22Rv1 (cell line): ENCODE measurements at regions not wholly inside any gene's neighbourhood (a gene's known extent, or its start where the extent isn't known, plus 50 kb on each side); places are given as distances from the start of the nearest gene placed in this dataset.

Experiments
- ZFX ChIP-seq: fragments of 450-650 bp; IDR thresholded peaks from 2 replicates; pipeline ENCODE4 v1.6.1; 2017; ENCODE audit warnings: antibody characterized with exemption, borderline replicate concordance
- TF ChIP-seq, protein P1 (sequence below): fragments of 450-650 bp; IDR thresholded peaks from 2 replicates; pipeline ENCODE4 v1.5.1; 2017; ENCODE audit warnings: mild to moderate bottlenecking

DNA sequence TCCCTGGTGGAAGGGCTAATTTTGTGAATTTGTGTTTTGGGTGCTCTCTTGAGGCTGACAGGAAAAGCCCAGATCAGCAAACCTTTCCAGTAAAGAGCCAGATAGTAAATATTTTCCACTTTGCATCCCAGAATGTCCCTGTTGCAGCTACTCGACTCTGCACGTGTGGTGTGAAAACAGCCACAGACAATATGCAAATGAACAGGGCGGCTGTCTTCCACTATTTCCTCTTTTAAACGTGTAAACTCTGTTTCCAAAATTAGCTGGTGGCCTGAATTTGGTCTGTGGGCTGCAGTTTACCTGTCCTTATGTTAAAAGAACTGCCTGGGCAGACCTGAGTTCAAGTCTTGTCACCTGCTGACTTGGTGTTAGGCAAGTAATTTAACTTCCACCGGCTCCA lies 202.7 kb downstream of the EDEM1 start:
- TF ChIP-seq, protein P1, sequence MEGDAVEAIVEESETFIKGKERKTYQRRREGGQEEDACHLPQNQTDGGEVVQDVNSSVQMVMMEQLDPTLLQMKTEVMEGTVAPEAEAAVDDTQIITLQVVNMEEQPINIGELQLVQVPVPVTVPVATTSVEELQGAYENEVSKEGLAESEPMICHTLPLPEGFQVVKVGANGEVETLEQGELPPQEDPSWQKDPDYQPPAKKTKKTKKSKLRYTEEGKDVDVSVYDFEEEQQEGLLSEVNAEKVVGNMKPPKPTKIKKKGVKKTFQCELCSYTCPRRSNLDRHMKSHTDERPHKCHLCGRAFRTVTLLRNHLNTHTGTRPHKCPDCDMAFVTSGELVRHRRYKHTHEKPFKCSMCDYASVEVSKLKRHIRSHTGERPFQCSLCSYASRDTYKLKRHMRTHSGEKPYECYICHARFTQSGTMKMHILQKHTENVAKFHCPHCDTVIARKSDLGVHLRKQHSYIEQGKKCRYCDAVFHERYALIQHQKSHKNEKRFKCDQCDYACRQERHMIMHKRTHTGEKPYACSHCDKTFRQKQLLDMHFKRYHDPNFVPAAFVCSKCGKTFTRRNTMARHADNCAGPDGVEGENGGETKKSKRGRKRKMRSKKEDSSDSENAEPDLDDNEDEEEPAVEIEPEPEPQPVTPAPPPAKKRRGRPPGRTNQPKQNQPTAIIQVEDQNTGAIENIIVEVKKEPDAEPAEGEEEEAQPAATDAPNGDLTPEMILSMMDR = no peak
- no peak for TF ChIP-seq ZFX
